ENCODE measurements at regions not wholly inside any gene's neighbourhood (a gene's known extent, or its start where the extent isn't known, plus 50 kb on each side); places are given as distances from the start of the nearest gene placed in this dataset.

- POLR2A ChIA-PET = no interaction called here
- Mint-ChIP-seq H3K4me3 (no peak overlapping the region), H3K4me1 (peaks cover 0 to 4% (median 0%) of the 10 kb centered on the region in 3 donors), H3K27me3 (peaks cover 3% of the 10 kb centered on the region in 2 donors), H3K27ac (no peak overlapping the region), H3K9me3 (no peaks in the 10 kb centered on the region), H3K36me3 (no peaks in the 10 kb centered on the region)
- CTCF ChIA-PET = no interaction called here
- H3K36me3 ChIP-seq (ENCODE audit: insufficient read depth, low read length) = no peaks in the 10 kb centered on the region
- H3K9me3 ChIP-seq (ENCODE audit: low read length) = no peaks in the 10 kb centered on the region
- no peaks in the 10 kb centered on the region for H3K27me3 ChIP-seq (ENCODE audit: insufficient read depth, low read length, poor library complexity, severe bottlenecking)
- no peak for DNase-seq
- no peaks in the 10 kb centered on the region for H3K4me1 ChIP-seq (ENCODE audit: insufficient read depth, low read length)
- no peak overlapping the region for H3K27ac ChIP-seq (ENCODE audit: low read depth, low read length)
- no peak overlapping the region for H3K4me3 ChIP-seq (ENCODE audit: low read length)
Observed at GRCh38 chr10:71158251-71158650, 54.1 kb upstream of the UNC5B start.

GRCh38 chr10:71158902-71159301 lies 53.5 kb upstream of the UNC5B start:
- H3K27ac Mint-ChIP-seq = no peak overlapping the region
- H3K9me3 ChIP-seq (ENCODE audit: low read length) = no peaks in the 10 kb centered on the region
- no peak for DNase-seq
- H3K4me1 Mint-ChIP-seq = peaks cover 0 to 4% (median 0%) of the 10 kb centered on the region in 3 donors
- H3K36me3 ChIP-seq (ENCODE audit: insufficient read depth, low read length) = no peaks in the 10 kb centered on the region
- peaks cover 7% of the 10 kb centered on the region in 2 donors for H3K27me3 Mint-ChIP-seq
- H3K36me3 Mint-ChIP-seq = no peaks in the 10 kb centered on the region
- H3K27me3 ChIP-seq (ENCODE audit: insufficient read depth, low read length, poor library complexity, severe bottlenecking) = no peaks in the 10 kb centered on the region
- H3K4me3 Mint-ChIP-seq = no peak overlapping the region
- no peaks in the 10 kb centered on the region for H3K4me1 ChIP-seq (ENCODE audit: insufficient read depth, low read length)
- CTCF ChIA-PET = no interaction called here
- POLR2A ChIA-PET = no interaction called here
- H3K9me3 Mint-ChIP-seq = no peaks in the 10 kb centered on the region
- no peak overlapping the region for H3K4me3 ChIP-seq (ENCODE audit: low read length)
- H3K27ac ChIP-seq (ENCODE audit: low read depth, low read length) = no peak overlapping the region

- no peaks in the 10 kb centered on the region for H3K9me3 ChIP-seq (ENCODE audit: low read length)
- H3K27ac Mint-ChIP-seq = no peak overlapping the region
- H3K27ac ChIP-seq (ENCODE audit: low read depth, low read length) = no peak overlapping the region
- H3K4me1 Mint-ChIP-seq = peaks cover 0 to 4% (median 0%) of the 10 kb centered on the region in 3 donors
- H3K4me3 ChIP-seq (ENCODE audit: low read length) = no peak overlapping the region
- no peaks in the 10 kb centered on the region for H3K9me3 Mint-ChIP-seq
- H3K4me3 Mint-ChIP-seq = no peak overlapping the region
- H3K4me1 ChIP-seq (ENCODE audit: insufficient read depth, low read length) = no peaks in the 10 kb centered on the region
- H3K27me3 ChIP-seq (ENCODE audit: insufficient read depth, low read length, poor library complexity, severe bottlenecking) = no peaks in the 10 kb centered on the region
- POLR2A ChIA-PET = no interaction called here
- no peaks in the 10 kb centered on the region for H3K36me3 Mint-ChIP-seq
- CTCF ChIA-PET = interaction anchor here (1.7 kb wide), 1 partner anchor 10 kb away, joined by 4 read pairs; no protein-coding TSS in a partner anchor
- DNase-seq = no peak
- H3K36me3 ChIP-seq (ENCODE audit: insufficient read depth, low read length) = no peaks in the 10 kb centered on the region
- peaks cover 11 to 16% of the 10 kb centered on the region in 2 donors for H3K27me3 Mint-ChIP-seq
Observed at GRCh38 chr10:71159892-71160291, 52.5 kb upstream of the UNC5B start.

GRCh38 chr10:71161425-71161824 lies 50.9 kb upstream of the UNC5B start:
- ChIA-PET POLR2A (no interaction called here), CTCF (interaction anchor here (1.7 kb wide), 1 partner anchor 9 kb away, joined by 4 read pairs; no protein-coding TSS in a partner anchor)
- H3K27me3 Mint-ChIP-seq = peaks cover 9 to 17% of the 10 kb centered on the region in 2 donors
- H3K9me3 ChIP-seq (ENCODE audit: low read length) = no peaks in the 10 kb centered on the region
- H3K4me1 Mint-ChIP-seq = peaks cover 0 to 4% (median 0%) of the 10 kb centered on the region in 3 donors
- H3K27ac Mint-ChIP-seq = no peak overlapping the region
- no peaks in the 10 kb centered on the region for H3K27me3 ChIP-seq (ENCODE audit: insufficient read depth, low read length, poor library complexity, severe bottlenecking)
- DNase-seq = no peak
- no peak overlapping the region for H3K4me3 Mint-ChIP-seq
- no peaks in the 10 kb centered on the region for H3K4me1 ChIP-seq (ENCODE audit: insufficient read depth, low read length)
- no peaks in the 10 kb centered on the region for H3K9me3 Mint-ChIP-seq
- no peaks in the 10 kb centered on the region for H3K36me3 Mint-ChIP-seq
- no peaks in the 10 kb centered on the region for H3K36me3 ChIP-seq (ENCODE audit: insufficient read depth, low read length)
- no peak overlapping the region for H3K27ac ChIP-seq (ENCODE audit: low read depth, low read length)
- H3K4me3 ChIP-seq (ENCODE audit: low read length) = no peak overlapping the region

Measured in CD8-positive, alpha-beta memory T cell (primary cell).